ENCODE measurements at regions not wholly inside any gene's neighbourhood (a gene's known extent, or its start where the extent isn't known, plus 50 kb on each side); places are given as distances from the start of the nearest gene placed in this dataset.

DNA sequence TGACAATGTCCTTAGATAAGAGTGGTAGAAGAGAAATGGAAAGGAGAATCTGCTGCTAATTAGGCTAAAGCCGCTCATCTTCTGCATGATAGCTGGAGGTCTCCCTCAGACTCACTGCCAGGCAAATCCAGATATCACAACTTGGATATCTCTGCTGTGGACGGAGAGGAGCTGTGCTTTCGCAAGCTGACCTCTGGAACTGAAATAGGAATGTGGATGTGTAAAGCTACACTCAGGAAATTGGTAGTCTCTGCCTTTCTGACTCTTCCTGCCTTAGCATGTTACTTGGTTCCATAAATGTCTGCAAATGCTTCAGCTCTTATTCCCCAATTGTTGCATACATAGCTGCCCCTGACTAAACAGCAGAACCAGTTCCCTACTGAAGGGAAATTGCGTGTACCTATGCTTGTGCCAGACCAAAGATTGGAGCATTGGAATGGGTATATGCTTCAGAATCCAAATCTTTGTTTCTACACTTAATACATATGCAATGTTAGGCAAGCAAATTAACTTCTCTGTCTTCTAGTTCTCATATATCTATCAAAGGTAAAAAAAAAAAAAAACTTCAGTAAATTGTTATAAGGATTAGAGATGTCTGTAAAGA, 74.7 kb upstream of the ROBO2 start:
- TF ChIP-seq, protein P1, sequence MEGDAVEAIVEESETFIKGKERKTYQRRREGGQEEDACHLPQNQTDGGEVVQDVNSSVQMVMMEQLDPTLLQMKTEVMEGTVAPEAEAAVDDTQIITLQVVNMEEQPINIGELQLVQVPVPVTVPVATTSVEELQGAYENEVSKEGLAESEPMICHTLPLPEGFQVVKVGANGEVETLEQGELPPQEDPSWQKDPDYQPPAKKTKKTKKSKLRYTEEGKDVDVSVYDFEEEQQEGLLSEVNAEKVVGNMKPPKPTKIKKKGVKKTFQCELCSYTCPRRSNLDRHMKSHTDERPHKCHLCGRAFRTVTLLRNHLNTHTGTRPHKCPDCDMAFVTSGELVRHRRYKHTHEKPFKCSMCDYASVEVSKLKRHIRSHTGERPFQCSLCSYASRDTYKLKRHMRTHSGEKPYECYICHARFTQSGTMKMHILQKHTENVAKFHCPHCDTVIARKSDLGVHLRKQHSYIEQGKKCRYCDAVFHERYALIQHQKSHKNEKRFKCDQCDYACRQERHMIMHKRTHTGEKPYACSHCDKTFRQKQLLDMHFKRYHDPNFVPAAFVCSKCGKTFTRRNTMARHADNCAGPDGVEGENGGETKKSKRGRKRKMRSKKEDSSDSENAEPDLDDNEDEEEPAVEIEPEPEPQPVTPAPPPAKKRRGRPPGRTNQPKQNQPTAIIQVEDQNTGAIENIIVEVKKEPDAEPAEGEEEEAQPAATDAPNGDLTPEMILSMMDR (IDR thresholded peaks at IDR 0.05) = no peak
- no peak for TF ChIP-seq POLR2A (IDR thresholded peaks at IDR 0.05)
- TF ChIP-seq POLR2AphosphoS5 (IDR thresholded peaks at IDR 0.05) = no peak

All from transverse colon (tissue), 4 donors.